ENCODE measurements at regions not wholly inside any gene's neighbourhood (a gene's known extent, or its start where the extent isn't known, plus 50 kb on each side); places are given as distances from the start of the nearest gene placed in this dataset.

DNA sequence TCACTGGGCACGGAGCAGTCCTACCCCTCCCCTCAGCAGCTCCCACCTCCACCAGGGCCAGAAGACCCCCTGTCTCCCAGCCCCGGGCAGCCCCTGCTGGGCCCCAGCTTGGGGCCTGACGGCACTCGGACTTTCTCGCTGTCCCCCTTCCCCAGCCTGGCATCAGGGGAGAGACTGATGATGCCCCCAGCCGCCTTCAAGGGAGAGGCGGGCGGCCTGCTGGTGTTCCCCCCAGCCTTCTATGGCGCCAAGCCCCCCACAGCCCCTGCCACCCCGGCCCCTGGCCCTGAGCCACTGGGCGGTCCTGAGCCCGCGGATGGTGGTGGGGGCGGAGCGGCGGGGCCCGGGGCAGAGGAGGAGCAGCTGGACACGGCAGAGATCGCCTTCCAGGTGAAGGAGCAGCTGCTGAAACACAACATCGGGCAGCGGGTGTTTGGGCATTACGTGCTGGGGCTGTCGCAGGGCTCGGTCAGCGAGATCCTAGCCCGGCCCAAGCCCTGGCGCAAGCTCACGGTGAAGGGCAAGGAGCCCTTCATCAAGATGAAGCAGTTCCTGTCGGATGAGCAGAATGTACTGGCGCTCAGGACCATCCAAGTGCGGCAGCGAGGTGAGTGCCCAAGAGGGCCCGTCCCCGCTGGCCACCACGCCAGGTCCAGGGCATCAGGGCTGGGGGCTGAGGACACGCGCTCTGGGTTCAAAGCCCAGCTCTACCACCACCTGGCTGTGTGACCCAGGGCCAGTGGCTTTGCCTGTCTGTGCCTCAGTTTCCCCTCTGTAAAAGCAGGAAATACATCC is 58.6 kb downstream of the PHETA1 start:
- DNase-seq = no peak
- no peak overlapping the region for H3K4me3 Mint-ChIP-seq
- no peak overlapping the region for H3K27ac Mint-ChIP-seq
- peaks cover 7% of the 10 kb centered on the region for H3K27me3 Mint-ChIP-seq
- no peaks in the 10 kb centered on the region for H3K36me3 Mint-ChIP-seq (ENCODE audit: low read depth)
- ATAC-seq = no peak
- H3K9me3 ChIP-seq (ENCODE audit: control insufficient read depth, low read length, poor library complexity, severe bottlenecking) = no peaks in the 10 kb centered on the region
- peaks cover 4% of the 10 kb centered on the region for H3K4me1 Mint-ChIP-seq

DNA sequence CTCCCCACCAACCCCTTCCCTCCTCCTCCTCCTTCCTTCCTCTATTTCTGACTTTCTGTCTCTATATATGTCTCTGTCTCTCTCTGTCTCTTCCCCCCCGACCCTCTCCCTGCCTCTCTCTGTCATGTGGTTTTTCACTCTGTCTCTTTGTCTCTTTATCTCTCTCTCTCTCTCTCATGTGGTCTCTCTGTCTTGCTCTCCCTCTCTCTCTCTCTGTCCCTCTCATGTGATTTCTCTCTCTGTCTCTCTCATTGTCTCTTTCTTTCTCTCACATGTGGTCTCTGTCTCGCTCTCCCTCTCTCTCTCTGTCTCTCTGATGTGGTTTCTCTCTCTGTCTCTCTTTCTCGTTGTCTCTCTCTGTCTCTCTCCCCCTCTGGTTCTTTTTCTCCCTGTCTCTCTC is 59.3 kb downstream of the PHETA1 start:
- H3K27ac Mint-ChIP-seq = no peak overlapping the region
- H3K9me3 ChIP-seq (ENCODE audit: control insufficient read depth, low read length, poor library complexity, severe bottlenecking) = no peaks in the 10 kb centered on the region
- no peak overlapping the region for H3K4me3 Mint-ChIP-seq
- no peak for DNase-seq
- peaks cover 4% of the 10 kb centered on the region for H3K4me1 Mint-ChIP-seq
- H3K36me3 Mint-ChIP-seq (ENCODE audit: low read depth) = no peaks in the 10 kb centered on the region
- ATAC-seq = no peak
- H3K27me3 Mint-ChIP-seq = peaks cover 7% of the 10 kb centered on the region

DNA sequence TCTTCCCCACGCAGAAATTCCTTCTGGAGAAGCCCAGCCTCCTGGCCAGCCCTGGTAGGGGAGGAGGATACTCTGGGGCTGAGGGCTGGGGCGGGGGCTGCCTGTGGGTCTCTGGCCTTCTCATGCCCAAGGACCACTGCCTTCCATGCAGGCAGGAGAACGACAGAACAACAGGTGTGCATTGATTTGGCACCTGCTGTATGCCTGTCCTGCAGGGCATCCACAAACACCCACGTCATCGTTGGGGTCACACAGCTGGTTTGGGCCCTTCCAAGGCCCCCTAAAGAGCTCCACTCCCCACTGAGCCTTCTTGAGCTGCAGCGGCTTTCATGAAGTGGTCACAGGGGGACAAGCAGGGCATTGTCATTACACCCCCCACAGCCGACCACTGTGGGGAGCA is 60.4 kb downstream of the PHETA1 start:
- Mint-ChIP-seq H3K27ac (no peak overlapping the region), H3K27me3 (peaks cover under 1% of the 10 kb centered on the region), H3K36me3 (ENCODE audit: low read depth) (no peaks in the 10 kb centered on the region), H3K4me1 (no peaks in the 10 kb centered on the region), H3K4me3 (no peak overlapping the region)
- DNase-seq (no peak), ATAC-seq (no peak)
- no peaks in the 10 kb centered on the region for H3K9me3 ChIP-seq (ENCODE audit: control insufficient read depth, low read length, poor library complexity, severe bottlenecking)

DNA sequence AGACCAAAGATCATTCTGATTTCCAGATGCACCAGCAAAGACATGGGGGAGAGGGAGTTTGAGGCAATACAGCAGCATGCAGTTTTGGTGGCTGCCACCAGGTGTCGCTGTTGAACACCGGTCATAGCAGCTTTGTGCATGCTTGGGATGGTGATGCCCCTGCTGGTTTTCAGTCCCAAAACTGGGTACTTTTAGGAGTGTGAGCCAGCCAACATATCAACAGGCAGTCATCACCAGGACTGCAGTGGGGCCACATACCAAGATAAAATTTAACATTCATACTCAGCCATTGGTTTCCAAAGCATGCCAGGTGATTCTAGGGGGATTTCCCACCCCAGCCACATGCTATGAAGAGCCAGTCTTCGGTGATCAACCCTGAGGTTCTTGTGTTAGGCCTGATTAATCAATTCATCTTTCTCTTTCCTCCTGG is 64.2 kb downstream of the PHETA1 start:
- no peak overlapping the region for H3K4me3 Mint-ChIP-seq
- H3K4me1 Mint-ChIP-seq = no peaks in the 10 kb centered on the region
- no peaks in the 10 kb centered on the region for H3K36me3 Mint-ChIP-seq (ENCODE audit: low read depth)
- H3K27me3 Mint-ChIP-seq = peaks cover 6% of the 10 kb centered on the region
- DNase-seq (peak in 1 of 3 donors; percentile 15), ATAC-seq (no peak)
- H3K27ac Mint-ChIP-seq = no peak overlapping the region
- no peaks in the 10 kb centered on the region for H3K9me3 ChIP-seq (ENCODE audit: control insufficient read depth, low read length, poor library complexity, severe bottlenecking)

DNA sequence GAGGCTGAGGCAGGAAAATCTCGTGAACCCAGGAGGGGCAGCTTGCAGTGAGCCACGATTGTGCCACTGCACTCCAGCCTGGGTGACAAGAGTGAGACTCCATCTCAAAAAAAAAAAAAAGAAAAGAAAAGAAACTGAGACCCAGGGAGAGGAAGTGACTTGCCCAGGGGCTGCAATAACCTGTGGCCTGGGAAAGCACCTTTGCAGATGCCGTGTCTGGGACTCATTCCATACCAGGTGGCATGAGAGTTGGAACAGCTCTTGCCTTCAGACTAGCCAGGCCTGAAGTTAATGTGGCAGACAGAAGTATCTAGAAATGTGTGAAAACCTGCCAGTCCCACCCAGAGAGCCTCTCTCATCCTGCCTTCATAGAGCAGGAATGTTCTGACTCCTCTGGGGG is 65.4 kb downstream of the PHETA1 start:
- no peaks in the 10 kb centered on the region for H3K9me3 ChIP-seq (ENCODE audit: control insufficient read depth, low read length, poor library complexity, severe bottlenecking)
- Mint-ChIP-seq H3K4me3 (no peak overlapping the region), H3K27ac (no peak overlapping the region), H3K4me1 (no peaks in the 10 kb centered on the region), H3K27me3 (peaks cover 6% of the 10 kb centered on the region), H3K36me3 (ENCODE audit: low read depth) (no peaks in the 10 kb centered on the region)
- no peak for ATAC-seq
- no peak for DNase-seq

DNA sequence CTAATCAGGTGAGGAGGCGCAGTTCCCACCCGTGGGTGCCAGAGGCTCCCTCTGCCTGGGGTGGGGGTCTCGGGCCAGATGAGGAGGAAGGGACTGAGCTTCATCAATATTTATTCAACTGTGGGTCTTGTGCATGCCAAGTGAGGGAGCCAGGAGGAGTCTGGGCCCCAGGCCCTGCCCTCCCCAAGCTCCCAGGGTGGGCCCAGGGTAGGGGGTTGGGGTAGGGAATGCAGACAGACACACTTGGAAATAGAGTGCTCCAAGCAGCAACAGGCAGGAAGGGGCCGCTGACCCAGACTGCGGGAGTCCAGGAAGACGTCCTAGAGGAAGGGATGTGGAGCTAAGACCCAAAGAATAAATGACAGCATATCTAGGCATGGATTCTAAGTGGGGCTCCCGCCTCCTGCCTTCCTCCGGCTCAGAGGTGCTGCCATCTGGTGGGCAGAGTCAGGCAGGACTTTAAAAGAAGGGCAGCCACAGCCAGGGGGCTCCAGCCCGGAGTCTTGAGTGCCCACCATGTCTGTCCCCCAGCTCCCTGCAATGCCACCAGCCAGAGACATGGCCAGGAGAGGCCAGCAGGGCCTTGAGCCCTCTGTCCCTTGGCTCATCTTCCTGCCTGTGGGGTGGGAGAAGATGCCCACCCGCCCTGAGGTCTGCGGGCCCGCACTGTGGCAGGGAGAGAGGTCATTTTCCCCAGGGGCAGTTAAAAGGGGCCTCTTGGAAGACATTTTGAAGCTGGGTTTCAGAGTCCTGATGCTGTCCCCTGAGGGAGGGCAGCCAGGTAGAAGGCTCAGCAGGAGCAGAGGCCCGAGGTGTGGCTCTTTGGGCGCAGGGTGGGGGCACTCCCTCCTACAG is 70.1 kb downstream of the PHETA1 start:
- H3K36me3 Mint-ChIP-seq (ENCODE audit: low read depth) = no peaks in the 10 kb centered on the region
- peaks cover 6% of the 10 kb centered on the region for H3K27me3 Mint-ChIP-seq
- no peak overlapping the region for H3K4me3 Mint-ChIP-seq
- peak in 1 of 3 donors; percentile 24 for DNase-seq
- H3K4me1 Mint-ChIP-seq = no peaks in the 10 kb centered on the region
- H3K27ac Mint-ChIP-seq = no peak overlapping the region
- ATAC-seq = peak; percentile 46
- no peaks in the 10 kb centered on the region for H3K9me3 ChIP-seq (ENCODE audit: control insufficient read depth, low read length, poor library complexity, severe bottlenecking)

DNA sequence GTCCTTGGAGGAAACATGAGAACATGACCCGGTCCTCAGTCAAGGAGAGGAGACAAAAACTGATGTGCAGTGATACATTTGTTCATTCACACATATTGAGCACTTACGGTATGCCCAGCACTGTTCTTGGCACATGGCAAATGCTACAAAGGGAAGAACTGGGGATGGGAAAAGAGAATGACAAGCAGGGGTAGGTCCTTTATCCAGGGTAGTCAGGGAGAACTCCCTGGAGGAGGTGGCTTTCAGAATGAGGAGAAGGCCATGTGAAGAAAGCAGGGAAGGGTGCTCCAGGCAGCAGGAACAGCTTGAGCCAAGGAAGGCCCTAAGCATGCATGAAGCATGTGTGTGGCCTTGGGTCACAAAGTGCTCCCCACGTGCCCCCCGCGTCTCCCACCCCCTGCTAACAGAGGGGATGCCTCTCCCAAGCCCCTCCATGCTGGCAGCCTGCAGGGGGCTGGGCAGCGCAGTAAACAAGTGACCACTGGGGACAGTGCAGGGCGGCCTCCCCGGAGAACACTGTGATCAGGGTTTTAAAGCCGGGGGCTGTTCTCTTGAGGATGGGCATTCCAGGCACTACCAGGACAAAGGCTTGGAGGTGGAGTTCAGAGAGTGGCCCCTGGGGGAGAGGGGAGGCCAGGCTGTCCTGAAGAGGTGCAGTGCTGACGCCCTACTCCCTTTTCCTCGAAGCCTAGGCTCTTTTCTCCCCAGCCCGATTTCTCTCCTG is 71.0 kb downstream of the PHETA1 start:
- peaks cover 6% of the 10 kb centered on the region for H3K27me3 Mint-ChIP-seq
- no peaks in the 10 kb centered on the region for H3K36me3 Mint-ChIP-seq (ENCODE audit: low read depth)
- no peak for DNase-seq
- H3K4me1 Mint-ChIP-seq = no peaks in the 10 kb centered on the region
- no peak for ATAC-seq
- no peak overlapping the region for H3K4me3 Mint-ChIP-seq
- H3K27ac Mint-ChIP-seq = no peak overlapping the region
- no peaks in the 10 kb centered on the region for H3K9me3 ChIP-seq (ENCODE audit: control insufficient read depth, low read length, poor library complexity, severe bottlenecking)

DNA sequence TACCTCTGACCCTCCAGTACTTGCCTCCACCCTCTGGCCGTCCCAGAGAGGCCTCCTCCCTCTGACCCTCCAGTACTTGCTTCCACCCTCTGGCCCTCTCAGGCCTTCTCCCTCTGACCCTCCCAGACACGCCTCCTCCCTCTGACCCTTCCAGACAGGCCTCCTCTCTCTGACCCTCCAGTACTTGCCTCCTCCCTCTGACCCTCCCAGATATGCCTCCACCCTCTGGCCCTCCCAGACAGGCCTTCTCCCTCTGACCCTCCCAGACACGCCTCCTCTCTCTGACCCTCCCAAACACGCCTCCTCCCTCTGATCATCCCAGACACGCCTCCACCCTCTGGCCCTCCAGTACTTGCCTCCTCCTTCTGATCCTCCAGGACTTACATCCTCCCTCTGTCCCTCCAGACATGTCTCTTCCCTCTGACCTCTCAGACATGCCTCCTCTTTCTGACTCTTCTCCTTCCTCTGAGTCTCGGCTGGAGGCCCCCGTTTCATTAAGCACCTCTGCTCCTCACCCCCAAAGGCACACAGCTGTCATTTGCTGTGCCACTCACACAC is 71.9 kb downstream of the PHETA1 start:
- Mint-ChIP-seq H3K36me3 (ENCODE audit: low read depth) (no peaks in the 10 kb centered on the region), H3K27me3 (peaks cover 11% of the 10 kb centered on the region), H3K27ac (no peak overlapping the region), H3K4me3 (no peak overlapping the region), H3K4me1 (no peaks in the 10 kb centered on the region)
- no peak for DNase-seq
- H3K9me3 ChIP-seq (ENCODE audit: control insufficient read depth, low read length, poor library complexity, severe bottlenecking) = no peaks in the 10 kb centered on the region
- no peak for ATAC-seq

DNA sequence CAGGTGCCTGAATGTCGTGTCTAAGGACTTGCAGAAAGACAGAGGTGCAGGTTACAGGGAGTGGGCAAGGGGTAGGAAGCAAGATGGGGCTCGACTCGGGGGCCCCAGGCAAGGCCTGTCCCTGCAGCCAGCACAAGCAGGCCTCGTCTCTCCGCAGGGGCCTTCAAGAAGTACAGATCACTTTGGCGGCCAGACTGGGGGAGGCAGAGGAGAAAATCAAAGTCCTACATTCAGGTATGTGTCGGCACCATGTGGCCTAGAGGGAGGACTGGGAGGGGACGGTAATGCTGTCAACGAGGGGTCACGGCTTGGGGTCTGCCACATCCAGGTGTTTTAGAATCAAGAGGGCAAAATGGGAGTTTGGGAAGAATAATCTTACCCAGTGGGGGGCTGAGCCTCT is 73.7 kb downstream of the PHETA1 start:
- H3K9me3 ChIP-seq (ENCODE audit: control insufficient read depth, low read length, poor library complexity, severe bottlenecking) = no peaks in the 10 kb centered on the region
- no peaks in the 10 kb centered on the region for H3K4me1 Mint-ChIP-seq
- no peak for ATAC-seq
- no peak overlapping the region for H3K4me3 Mint-ChIP-seq
- no peaks in the 10 kb centered on the region for H3K36me3 Mint-ChIP-seq (ENCODE audit: low read depth)
- H3K27ac Mint-ChIP-seq = no peak overlapping the region
- DNase-seq = no peak
- peaks cover 11% of the 10 kb centered on the region for H3K27me3 Mint-ChIP-seq

DNA sequence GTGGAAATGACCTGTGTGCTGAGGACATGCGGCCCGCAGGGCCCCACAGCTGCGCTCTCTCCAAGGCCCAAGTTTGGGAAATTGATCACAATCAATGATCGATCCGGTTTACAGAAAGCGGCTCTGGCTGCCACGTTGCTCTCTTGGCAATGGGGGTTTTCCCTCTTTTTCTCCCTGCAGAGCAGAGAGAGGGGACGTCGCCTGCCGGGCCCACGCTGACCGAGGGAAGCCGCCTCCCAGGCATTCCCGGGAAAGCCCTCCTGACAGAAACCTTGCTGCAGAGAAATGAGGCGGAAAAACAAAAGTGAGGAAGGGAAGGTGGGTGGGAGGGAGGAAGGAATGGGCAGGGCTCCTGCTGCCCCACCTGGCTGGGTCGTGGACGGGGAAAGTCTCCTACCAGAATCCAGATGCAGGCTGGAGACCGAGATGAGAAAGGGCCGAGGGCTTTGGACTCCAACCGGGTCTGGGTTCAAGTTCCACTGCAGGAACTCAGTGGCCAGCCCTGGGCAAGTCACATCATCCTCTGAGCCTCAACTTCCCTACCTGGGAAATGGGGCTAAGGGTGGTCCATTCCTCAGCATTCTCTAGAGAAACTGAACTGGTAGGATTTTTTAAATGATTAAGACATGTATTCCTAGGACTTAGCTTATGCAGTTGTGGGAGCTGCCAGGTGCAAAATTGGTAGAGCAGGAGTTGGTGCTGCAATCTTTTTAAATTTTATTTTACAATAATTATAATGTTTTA is 75.5 kb downstream of the PHETA1 start:
- H3K4me3 Mint-ChIP-seq = no peak overlapping the region
- H3K4me1 Mint-ChIP-seq = no peaks in the 10 kb centered on the region
- ATAC-seq (no peak), DNase-seq (no peak)
- H3K27me3 Mint-ChIP-seq = peaks cover 17% of the 10 kb centered on the region
- no peaks in the 10 kb centered on the region for H3K36me3 Mint-ChIP-seq (ENCODE audit: low read depth)
- no peaks in the 10 kb centered on the region for H3K9me3 ChIP-seq (ENCODE audit: control insufficient read depth, low read length, poor library complexity, severe bottlenecking)
- H3K27ac Mint-ChIP-seq = no peak overlapping the region

DNA sequence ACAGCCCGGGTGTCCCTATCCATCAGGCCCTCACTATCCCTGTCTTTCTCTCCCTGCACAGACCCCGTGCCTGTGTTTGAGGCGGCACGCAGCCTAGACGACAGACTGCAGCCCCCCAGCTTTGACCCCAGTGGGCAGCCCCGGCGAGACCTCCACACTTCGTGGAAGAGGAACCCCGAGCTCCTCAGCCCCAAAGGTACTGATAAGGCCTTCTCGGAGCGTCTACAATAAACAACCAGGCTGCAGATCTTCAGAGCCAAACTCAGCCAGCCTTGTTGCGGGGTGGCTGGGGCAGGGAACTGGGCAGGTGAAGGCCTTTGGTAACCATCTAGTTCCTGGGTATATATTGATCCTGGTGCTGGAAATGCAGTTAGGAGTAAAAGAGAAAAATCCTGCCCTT is 77.5 kb downstream of the PHETA1 start:
- Mint-ChIP-seq H3K36me3 (ENCODE audit: low read depth) (no peaks in the 10 kb centered on the region), H3K27ac (no peak overlapping the region), H3K27me3 (peaks cover 29% of the 10 kb centered on the region), H3K4me1 (no peaks in the 10 kb centered on the region), H3K4me3 (no peak overlapping the region)
- DNase-seq (no peak), ATAC-seq (no peak)
- no peaks in the 10 kb centered on the region for H3K9me3 ChIP-seq (ENCODE audit: control insufficient read depth, low read length, poor library complexity, severe bottlenecking)

DNA sequence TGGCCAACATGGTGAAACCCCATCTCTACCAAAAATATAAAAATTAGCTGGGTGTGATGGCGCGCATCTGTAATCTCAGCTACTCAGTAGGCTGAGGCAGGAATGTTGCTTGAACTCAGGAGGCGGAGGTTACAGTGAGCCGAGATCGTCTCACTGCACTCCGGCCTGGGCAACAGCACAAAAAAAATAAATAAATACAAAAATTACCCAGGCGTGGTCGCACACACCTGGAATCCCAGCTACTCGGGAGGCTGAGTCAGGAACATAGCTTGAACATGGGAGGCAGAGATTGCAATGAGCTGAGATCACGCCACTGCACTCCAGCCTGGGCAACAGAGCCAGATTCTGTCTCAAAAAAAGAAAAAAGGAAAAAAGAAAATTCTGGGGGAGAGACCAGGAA is 80.1 kb downstream of the PHETA1 start:
- Mint-ChIP-seq H3K27me3 (peaks cover 36% of the 10 kb centered on the region), H3K4me3 (no peak overlapping the region), H3K27ac (no peak overlapping the region), H3K4me1 (no peaks in the 10 kb centered on the region), H3K36me3 (ENCODE audit: low read depth) (no peaks in the 10 kb centered on the region)
- no peaks in the 10 kb centered on the region for H3K9me3 ChIP-seq (ENCODE audit: control insufficient read depth, low read length, poor library complexity, severe bottlenecking)
- ATAC-seq (no peak), DNase-seq (no peak)

Measured in T-helper 17 cell (primary cell).